HepG2 (cell line): ENCODE measurements at regions not wholly inside any gene's neighbourhood (a gene's known extent, or its start where the extent isn't known, plus 50 kb on each side); places are given as distances from the start of the nearest gene placed in this dataset.

Source experiments
- ATAC-seq: fragments of 200-7000 bp; cut with Tn5 transposase; 3 replicates; pipeline ENCODE4 v1.9.1; 2020; ENCODE audit warnings: mild to moderate bottlenecking, moderate library complexity
- BruUV-seq: library from RNA; stranded (reverse); fragments of 400-500 nt; replicated peaks from 2 replicates; lab custom pipeline; 2021; lab: Mats Ljungman, UMichigan
- CTCF ChIA-PET: fragments of 300-600 bp; formaldehyde crosslinking; extraction: SDS; loops from one replicate; lab custom pipeline; 2021; ENCODE audit warnings: low total read pairs, inconsistent platforms, low intra/inter-chr PET ratio; lab: Yijun Ruan, JAX
- POLR2A ChIA-PET: fragments of 350-600 bp; sonication (Branson Sonifier 250); formaldehyde crosslinking; loops from one replicate; lab custom pipeline; 2020; ENCODE audit warnings: antibody characterized with exemption, inconsistent platforms; lab: Yijun Ruan, JAX
- DNase-seq: peaks from one replicate; pipeline ENCODE4 v3.0.0-alpha.2; 2015; ENCODE audit warnings: low spot score
- FAIRE-seq: peaks from 3 replicates; lab custom pipeline; 2011; peaks lifted over from hg19 to GRCh38; lab: Jason Lieb, UNC
- H2AFZ ChIP-seq: one replicate; pipeline ENCODE4 v1.6.1; 2011; ENCODE audit warnings: low read length, inconsistent platforms
- H3K27ac ChIP-seq: fragments of 300-600 bp; 3 replicates; pipeline ENCODE4 v1.8.0; 2011; ENCODE audit warnings: mixed run types, mild to moderate bottlenecking, mixed read lengths, low read length, inconsistent platforms; ENCODE audit not compliant: insufficient read depth; ENCODE audit errors: extremely low read length
- H3K27me3 ChIP-seq, 2 experiments: fragments of 200-600 bp in 1 of 2; 2 replicates in 1 of 2; 3 replicates in 1 of 2; pipeline versions ENCODE4 v1.6.0 to v1.8.0; 2011; ENCODE audit warnings: low read length in 2 of 2, mild to moderate bottlenecking in 2 of 2, moderate library complexity in 2 of 2, inconsistent platforms in 1 of 2; ENCODE audit not compliant: insufficient read depth in 2 of 2, control insufficient read depth in 1 of 2
- H3K36me3 ChIP-seq, 2 experiments: fragments of 200-600 bp in 1 of 2; replicated peaks in 1 of 2; 2 replicates in 1 of 2; 3 replicates in 1 of 2; pipeline versions ENCODE4 v1.5.1 to v1.8.0; 2011; ENCODE audit warnings: low read length in 2 of 2, inconsistent platforms in 1 of 2; ENCODE audit not compliant: insufficient read depth in 2 of 2, control insufficient read depth in 1 of 2
- H3K4me1 ChIP-seq: 2 replicates; pipeline ENCODE4 v1.5.1; 2012; ENCODE audit warnings: low read length, inconsistent platforms; ENCODE audit not compliant: insufficient read depth
- H3K4me2 ChIP-seq: 2 replicates; pipeline ENCODE4 v1.6.0; 2011; ENCODE audit warnings: low read depth, low read length, inconsistent platforms
- H3K4me3 ChIP-seq, 3 experiments: fragments of 200-600 bp in 1 of 3; sonication (generic), shearing (Covaris generic) in 1 of 3; replicated peaks in 1 of 3; 2 replicates each; pipeline ENCODE4 v1.5.1; 2011 to 2016; ENCODE audit warnings: low read length in 3 of 3, inconsistent platforms in 2 of 3, low read depth in 2 of 3, mild to moderate bottlenecking in 2 of 3, control low read depth in 1 of 3, mixed read lengths in 1 of 3; ENCODE audit not compliant: insufficient read depth in 1 of 3
- H3K79me2 ChIP-seq: one replicate; pipeline ENCODE4 v1.6.1; 2011; ENCODE audit warnings: low read length, inconsistent platforms; ENCODE audit not compliant: insufficient read depth
- H3K9ac ChIP-seq: 2 replicates; pipeline ENCODE4 v1.6.0; 2011; ENCODE audit warnings: mild to moderate bottlenecking, low read depth, low read length, inconsistent platforms; ENCODE audit not compliant: insufficient read depth
- H3K9me3 ChIP-seq: 2 replicates; pipeline ENCODE4 v1.5.1; 2012; ENCODE audit warnings: mild to moderate bottlenecking, low read length
- H4K20me1 ChIP-seq: 2 replicates; pipeline ENCODE4 v1.6.0; 2011; ENCODE audit warnings: inconsistent platforms, mild to moderate bottlenecking, low read length, moderate library complexity; ENCODE audit not compliant: insufficient read depth
- AHDC1 ChIP-seq: sonication (generic); formaldehyde crosslinking; IDR thresholded peaks from 2 replicates; pipeline ENCODE4 v1.5.1; 2020; ENCODE audit warnings: mild to moderate bottlenecking, missing genetic modification reagents, borderline replicate concordance
- BRD4 ChIP-seq: sonication (generic); formaldehyde crosslinking; IDR thresholded peaks from 2 replicates; pipeline ENCODE4 v1.4.0; 2020; ENCODE audit warnings: missing genetic modification reagents
- DBP ChIP-seq: sonication (generic); formaldehyde crosslinking; IDR thresholded peaks from 2 replicates; pipeline ENCODE4 v1.4.0; 2020; ENCODE audit warnings: missing genetic modification reagents; ENCODE audit errors: not compliant biosample characterization
- KDM4B ChIP-seq: sonication (generic); formaldehyde crosslinking; IDR thresholded peaks from 2 replicates; pipeline ENCODE4 v1.4.0; 2020; ENCODE audit warnings: missing genetic modification reagents
- MEIS2 ChIP-seq: sonication (generic); formaldehyde crosslinking; IDR thresholded peaks from 2 replicates; pipeline ENCODE4 v1.9.0; 2021; ENCODE audit warnings: mild to moderate bottlenecking, missing genetic modification reagents
- MTF2 ChIP-seq: sonication (generic); formaldehyde crosslinking; IDR thresholded peaks from 2 replicates; pipeline ENCODE4 v1.5.0; 2020; ENCODE audit warnings: missing genetic modification reagents, borderline replicate concordance
- SAFB2 ChIP-seq: sonication (generic); formaldehyde crosslinking; IDR thresholded peaks from 2 replicates; pipeline ENCODE4 v1.5.1; 2020; ENCODE audit warnings: missing genetic modification reagents, low read depth, mild to moderate bottlenecking, borderline replicate concordance
- SALL1 ChIP-seq: sonication (generic); formaldehyde crosslinking; IDR thresholded peaks from 2 replicates; pipeline ENCODE4 v1.8.0; 2022; ENCODE audit warnings: mild to moderate bottlenecking, missing genetic modification reagents
- ZFP36L2 ChIP-seq: sonication (generic); formaldehyde crosslinking; IDR thresholded peaks from 2 replicates; pipeline ENCODE4 v1.4.0; 2020; ENCODE audit warnings: missing genetic modification reagents
- ZNF138 ChIP-seq: sonication (generic); formaldehyde crosslinking; IDR thresholded peaks from 2 replicates; pipeline ENCODE4 v1.5.0; 2020; ENCODE audit warnings: mild to moderate bottlenecking, low read depth, missing genetic modification reagents
- ZNF879 ChIP-seq: sonication (generic); formaldehyde crosslinking; IDR thresholded peaks from 2 replicates; pipeline ENCODE4 v1.8.1; 2023; ENCODE audit warnings: missing genetic modification reagents
- WGBS: methylation state at CpG from one replicate; pipeline ENCODE4 v1.1.6; 2017; ENCODE audit warnings: low lambda C conversion rate; 5-methylcytosine and 5-hydroxymethylcytosine counted together
- in situ Hi-C: cut with HindIII; loops from 2 replicates; pipeline ENCODE4 v1.10.0; 2017; ENCODE audit warnings: low pct_unique_long_range_greater_than_20kb; ENCODE audit not compliant: extremely low pct_ligation_motif_present
- intact Hi-C: fragments of 100-400 bp; cut with micrococcal nuclease; formaldehyde crosslinking; loops from one replicate; pipeline ENCODE4 v1.10.0; 2022; ENCODE audit not compliant: unreplicated experiment

GRCh38 chr6:76165471-76166221 is 93.2 kb upstream of the IMPG1 start (continued):
- TF ChIP-seq AHDC1 (CRISPR knock-in tag) (no peak), KDM4B (CRISPR knock-in tag) (no peak), MTF2 (no peak), ZFP36L2 (no peak), SAFB2 (CRISPR knock-in tag) (no peak), BRD4 (CRISPR knock-in tag) (no peak)

GRCh38 chr6:76162811-76163210 is 90.3 kb upstream of the IMPG1 start:
- H3K4me3 ChIP-seq = no peak overlapping the region
- ChIA-PET CTCF (no interaction called here), POLR2A (no interaction called here)
- H4K20me1 ChIP-seq = no peaks in the 10 kb centered on the region
- BruUV-seq = no TSS peak
- 0% methylated on average over 2 of the region's 2 CpGs for WGBS
- FAIRE-seq = no peak
- H3K4me1 ChIP-seq = no peaks in the 10 kb centered on the region
- peaks cover 70% of the 10 kb centered on the region for H3K9me3 ChIP-seq
- ATAC-seq = no peak
- no peak overlapping the region for H2AFZ ChIP-seq
- no peak overlapping the region for H3K9ac ChIP-seq
- no peaks in the 10 kb centered on the region for H3K36me3 ChIP-seq
- no peak for DNase-seq
- no peak overlapping the region for H3K27ac ChIP-seq
- intact Hi-C loops (no loop called here), in situ Hi-C loops (no loop called here)
- no peaks in the 10 kb centered on the region; a peak in 1 of 5 replicates for H3K27me3 ChIP-seq
- no peak overlapping the region for H3K4me2 ChIP-seq
- no peaks in the 10 kb centered on the region for H3K79me2 ChIP-seq
- TF ChIP-seq ZNF138 = no peak
- no peak for TF ChIP-seq MEIS2
- no peak for TF ChIP-seq SALL1 (CRISPR knock-in tag)
- TF ChIP-seq ZNF879 (CRISPR knock-in tag) = no peak
- no peak for TF ChIP-seq DBP (CRISPR knock-in tag)
